Upper lobe of left lung (tissue), 4 donors: ENCODE measurements at regions not wholly inside any gene's neighbourhood (a gene's known extent, or its start where the extent isn't known, plus 50 kb on each side); places are given as distances from the start of the nearest gene placed in this dataset.

Experiments
- POLR2A ChIP-seq, 4 donors: fragments of 450-650 bp; IDR thresholded peaks; one replicate each; pipeline ENCODE4 v1.5.1; 2016 to 2017; ENCODE audit warnings: antibody characterized with exemption in 4 of 4, mild to moderate bottlenecking in 2 of 4
- TF ChIP-seq, protein P1 (sequence below), 6 experiments: fragments of 450-650 bp in 4 of 6; fragments of 200-600 bp in 2 of 6; sonication (generic) in 2 of 6; IDR thresholded peaks; one replicate each; pipeline ENCODE4 v1.5.1; 2016 to 2019; ENCODE audit warnings: antibody characterized with exemption in 6 of 6

DNA sequence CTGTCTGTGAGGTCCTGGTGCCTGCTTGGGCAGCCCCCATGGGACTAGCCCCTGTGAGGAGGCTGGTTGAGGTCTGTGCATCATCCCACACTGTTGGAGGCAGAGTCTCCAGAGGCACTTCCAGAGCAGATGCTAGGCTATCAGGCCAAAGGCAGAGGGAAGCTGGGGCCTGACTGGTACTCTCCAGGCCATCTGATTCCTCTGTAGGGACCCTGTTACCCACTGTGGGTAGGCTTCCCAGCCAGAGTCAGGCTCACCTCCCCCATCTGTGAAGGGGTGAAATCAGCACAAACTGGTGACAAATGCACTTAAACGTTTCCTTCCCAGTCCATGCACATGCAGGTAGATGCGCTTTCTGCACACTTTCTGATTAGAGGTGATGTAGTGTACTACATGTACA lies 212.6 kb upstream of the TOPAZ1 start:
- TF ChIP-seq, protein P1, sequence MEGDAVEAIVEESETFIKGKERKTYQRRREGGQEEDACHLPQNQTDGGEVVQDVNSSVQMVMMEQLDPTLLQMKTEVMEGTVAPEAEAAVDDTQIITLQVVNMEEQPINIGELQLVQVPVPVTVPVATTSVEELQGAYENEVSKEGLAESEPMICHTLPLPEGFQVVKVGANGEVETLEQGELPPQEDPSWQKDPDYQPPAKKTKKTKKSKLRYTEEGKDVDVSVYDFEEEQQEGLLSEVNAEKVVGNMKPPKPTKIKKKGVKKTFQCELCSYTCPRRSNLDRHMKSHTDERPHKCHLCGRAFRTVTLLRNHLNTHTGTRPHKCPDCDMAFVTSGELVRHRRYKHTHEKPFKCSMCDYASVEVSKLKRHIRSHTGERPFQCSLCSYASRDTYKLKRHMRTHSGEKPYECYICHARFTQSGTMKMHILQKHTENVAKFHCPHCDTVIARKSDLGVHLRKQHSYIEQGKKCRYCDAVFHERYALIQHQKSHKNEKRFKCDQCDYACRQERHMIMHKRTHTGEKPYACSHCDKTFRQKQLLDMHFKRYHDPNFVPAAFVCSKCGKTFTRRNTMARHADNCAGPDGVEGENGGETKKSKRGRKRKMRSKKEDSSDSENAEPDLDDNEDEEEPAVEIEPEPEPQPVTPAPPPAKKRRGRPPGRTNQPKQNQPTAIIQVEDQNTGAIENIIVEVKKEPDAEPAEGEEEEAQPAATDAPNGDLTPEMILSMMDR (IDR thresholded peaks at IDR 0.05): no peak
- TF ChIP-seq POLR2A (IDR thresholded peaks at IDR 0.05): no peak
